ENCODE measurements at regions not wholly inside any gene's neighbourhood (a gene's known extent, or its start where the extent isn't known, plus 50 kb on each side); places are given as distances from the start of the nearest gene placed in this dataset.

DNA sequence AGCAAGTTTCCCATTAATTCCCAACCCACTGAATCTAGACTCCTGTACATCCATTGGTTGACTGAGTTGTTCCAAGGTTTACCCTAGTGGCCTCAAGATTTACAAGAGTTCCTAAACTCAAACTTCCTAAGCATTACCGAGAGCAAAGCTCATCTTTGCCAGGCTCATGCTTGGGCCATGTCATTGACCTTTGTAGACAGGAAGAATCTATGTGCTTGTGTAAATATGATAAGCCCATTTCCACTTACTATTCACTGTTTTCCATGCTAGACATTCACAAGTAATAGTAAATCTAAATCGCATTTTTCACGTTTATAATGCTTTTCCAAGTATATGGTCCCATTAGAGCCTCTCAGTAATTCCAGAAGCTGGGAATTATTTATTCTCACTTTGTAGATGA lies 534.5 kb upstream of the CLINT1 start:
- DNase-seq: no peak

GRCh38 chr5:158392753-158393152 lies 533.8 kb upstream of the CLINT1 start:
- no peak for DNase-seq

DNA sequence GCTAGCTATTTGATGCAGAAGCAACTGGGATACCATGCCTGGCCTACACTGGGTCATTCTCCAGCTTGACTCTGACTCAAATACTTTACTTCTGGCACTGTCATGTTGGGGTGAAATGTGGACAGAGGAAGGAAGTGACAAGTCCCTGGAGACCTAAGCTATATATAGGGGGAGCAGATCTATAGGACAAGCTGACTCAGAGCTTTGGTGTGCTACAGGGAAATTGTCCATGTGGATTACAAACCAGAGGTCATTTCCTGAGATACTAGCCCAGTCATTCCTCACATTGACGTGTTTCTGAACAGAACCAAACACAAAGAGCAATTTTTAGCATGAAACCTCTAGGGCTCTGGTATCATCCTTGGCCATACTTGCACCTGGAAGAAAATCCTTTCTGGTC lies 531.6 kb upstream of the CLINT1 start:
- DNase-seq: no peak

DNA sequence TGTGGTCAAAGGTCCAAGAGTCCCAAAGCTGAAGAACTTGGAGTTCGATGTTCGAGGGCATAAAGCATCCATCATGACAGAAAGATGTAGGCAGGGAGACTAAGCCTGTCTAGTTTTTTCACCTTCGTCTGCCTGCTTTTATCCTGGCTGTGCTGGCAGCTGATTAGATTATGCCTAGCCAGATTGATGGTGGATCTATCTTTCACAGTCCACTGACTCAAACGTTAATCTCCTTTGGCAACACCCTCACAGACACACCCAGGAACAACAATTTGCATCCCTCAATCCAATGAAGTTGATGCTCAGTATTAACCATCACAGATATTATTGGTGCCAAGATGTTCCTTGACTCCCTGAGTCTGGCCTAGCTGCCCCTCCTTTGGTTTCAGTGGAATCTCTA lies 530.8 kb upstream of the CLINT1 start:
- DNase-seq: no peak

DNA sequence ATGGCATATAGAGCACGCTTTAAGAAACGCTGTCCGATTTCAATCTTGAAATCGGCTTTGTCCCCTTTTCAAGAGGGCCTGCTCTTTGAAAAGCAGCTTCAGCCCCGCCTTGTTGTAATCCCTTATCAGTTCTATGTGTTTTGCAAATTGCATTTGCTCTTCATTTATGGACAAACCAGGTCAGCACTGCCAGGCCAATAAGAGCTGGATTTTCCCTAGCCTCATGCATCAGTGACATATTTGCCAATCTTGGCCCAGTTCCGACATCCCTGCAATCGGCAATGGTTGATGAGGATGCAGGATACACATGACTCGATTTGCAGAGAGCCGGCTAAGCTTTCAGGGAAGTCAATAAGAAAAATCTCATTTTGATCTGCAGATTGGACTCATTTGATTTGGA lies 529.1 kb upstream of the CLINT1 start:
- no peak for DNase-seq

GRCh38 chr5:158387499-158387898 lies 528.6 kb upstream of the CLINT1 start:
- no peak for DNase-seq

GRCh38 chr5:158385982-158386381 lies 527.0 kb upstream of the CLINT1 start:
- no peak for DNase-seq

DNA sequence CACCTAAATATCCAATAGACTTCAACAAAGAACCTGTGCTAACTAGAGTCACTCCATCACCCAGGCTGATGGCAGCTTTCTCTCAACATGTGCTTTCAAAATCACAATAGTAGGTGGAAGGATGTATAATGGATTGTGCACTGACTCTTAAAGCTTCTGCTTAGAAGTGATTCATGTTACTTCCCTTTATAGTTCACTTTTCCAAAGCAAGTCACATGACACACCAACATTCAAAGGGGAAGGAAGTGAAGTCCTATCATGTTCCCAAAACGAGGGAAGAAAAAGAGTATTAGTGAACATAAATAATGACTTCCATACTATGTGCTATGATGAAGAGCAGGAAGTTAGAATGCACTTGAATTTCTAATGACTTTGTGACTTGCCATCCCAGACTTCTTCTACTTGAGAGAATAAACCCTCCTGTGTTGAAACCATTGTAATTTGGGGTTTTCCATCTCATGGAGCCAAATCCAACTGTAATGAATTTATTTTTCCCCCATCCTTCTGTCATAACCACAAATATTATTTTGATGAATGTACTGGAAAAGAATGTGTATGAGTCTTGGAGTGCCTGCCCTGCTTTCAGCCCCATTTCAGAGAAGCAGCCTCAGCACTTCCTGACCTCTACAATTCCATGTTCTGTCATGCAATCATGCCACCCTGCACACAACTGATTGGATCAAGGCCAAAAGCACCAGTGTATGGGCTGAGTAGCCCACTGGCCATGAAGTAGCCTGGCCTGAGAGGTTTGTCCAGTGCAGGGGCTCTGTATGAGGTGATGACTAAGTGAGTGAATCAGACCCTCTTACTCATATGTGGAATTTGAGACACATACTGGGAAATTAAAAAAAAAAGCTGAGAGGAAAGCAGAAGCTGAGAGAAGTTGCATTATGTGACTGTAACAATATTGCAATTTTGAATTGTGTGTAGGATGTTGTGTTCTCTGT lies 525.9 kb upstream of the CLINT1 start:
- DNase-seq: no peak

DNA sequence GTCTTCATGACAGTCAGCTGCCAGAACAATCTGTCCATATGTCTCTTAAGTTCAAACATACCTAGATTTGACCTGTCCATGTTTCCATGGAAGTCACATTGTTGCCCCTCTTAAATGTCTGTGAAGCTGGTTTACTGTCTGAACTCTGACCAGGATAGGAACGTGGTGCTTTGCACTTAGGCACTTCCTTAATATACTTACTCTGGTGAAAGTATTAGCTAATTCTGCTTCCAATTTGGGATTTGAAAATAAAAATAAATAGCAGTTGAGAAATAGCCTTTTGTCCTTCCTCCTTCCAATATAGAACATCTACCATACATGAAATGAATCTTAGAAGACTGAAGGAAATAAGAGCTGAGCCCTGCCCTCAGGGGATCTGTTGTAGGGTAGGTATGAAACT lies 524.5 kb upstream of the CLINT1 start:
- DNase-seq: no peak

DNA sequence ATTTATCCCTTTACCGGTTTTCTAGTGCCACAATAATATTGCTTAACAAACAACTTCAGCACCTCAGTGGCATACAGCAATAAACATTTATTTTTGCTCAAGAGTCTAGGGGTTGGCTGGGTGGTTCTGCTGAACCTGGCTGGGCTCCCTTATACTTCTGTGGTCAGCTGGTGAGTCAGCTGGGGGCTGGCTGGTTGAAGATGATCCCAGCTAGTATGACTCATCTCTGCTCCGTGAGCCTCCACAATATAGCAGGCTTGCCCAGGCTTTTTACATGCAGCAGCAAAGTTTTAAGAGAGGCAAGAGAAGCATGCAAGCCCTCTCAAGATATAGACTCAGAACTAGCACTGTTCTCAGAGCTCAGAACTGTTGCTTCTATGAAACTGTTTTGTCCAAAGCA lies 523.5 kb upstream of the CLINT1 start:
- DNase-seq: peak; percentile 65

- no peak for DNase-seq
Observed at GRCh38 chr5:158381614-158382160, 522.7 kb upstream of the CLINT1 start.

DNA sequence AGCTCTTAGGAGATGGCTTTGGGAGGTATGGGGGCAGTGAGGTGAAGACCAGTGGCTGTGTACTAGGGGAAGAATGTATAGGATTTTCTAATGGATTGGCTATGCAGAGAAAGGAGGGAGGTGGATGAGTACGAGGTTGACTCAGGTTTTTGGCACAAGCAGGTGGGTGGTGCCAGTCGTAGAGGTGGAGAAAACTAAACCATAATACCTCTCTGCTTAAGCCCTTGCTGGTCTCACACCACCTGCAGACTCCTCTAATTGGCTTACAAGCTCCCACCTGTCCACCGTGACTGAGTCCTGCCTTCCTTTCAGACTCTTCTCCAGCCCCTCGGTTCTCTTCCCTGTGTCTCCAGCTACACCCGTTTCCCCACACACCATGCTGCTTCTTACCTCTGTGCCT lies 521.7 kb upstream of the CLINT1 start:
- DNase-seq: no peak

DNA sequence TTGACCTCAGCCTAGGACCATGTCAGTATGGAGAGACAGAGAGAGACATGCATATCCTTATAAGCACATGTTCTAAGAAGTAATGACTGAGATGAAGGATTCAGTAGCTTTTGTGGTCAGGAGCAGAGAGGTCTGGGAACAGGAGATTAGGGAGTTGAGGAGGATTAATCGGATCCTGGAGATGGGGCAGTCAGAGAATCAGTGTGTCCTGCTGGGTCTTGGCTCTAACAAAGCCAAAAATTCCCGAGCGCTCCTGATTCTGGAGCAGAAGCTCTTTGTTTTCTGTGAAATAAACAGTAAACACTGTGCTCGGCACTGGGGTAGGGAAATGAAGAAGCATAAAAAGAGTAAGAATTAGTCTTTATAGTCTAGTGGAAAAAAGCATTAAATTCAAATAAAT lies 520.0 kb upstream of the CLINT1 start:
- no peak for DNase-seq

- DNase-seq: no peak
Observed at GRCh38 chr5:158376679-158377078, 517.7 kb upstream of the CLINT1 start.

GRCh38 chr5:158375531-158375930 lies 516.6 kb upstream of the CLINT1 start:
- no peak for DNase-seq

GRCh38 chr5:158373608-158374395 lies 514.9 kb upstream of the CLINT1 start:
- DNase-seq: no peak

GRCh38 chr5:158369241-158369640 lies 510.3 kb upstream of the CLINT1 start:
- DNase-seq: no peak

GRCh38 chr5:158368686-158369085 lies 509.7 kb upstream of the CLINT1 start:
- no peak for DNase-seq

DNA sequence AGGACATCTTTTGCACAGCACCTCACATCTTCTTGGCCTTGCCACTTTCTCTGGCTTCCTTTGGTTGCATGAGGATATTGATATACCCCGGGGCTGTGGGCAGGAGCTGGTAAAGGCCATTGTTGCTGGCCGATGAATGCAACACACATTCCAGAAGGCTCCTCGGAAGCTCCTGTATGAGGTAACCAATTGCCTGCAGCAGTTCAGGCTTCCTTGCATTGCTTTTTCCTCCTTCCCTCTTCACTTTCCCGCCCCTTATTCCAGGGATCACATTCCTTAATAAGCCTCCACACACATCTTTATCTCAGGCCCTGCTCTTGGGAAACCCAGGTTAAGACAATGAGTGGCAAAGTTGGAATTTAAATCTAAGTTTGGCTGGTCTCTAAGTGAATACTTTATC lies 505.4 kb upstream of the CLINT1 start:
- no peak for DNase-seq

DNA sequence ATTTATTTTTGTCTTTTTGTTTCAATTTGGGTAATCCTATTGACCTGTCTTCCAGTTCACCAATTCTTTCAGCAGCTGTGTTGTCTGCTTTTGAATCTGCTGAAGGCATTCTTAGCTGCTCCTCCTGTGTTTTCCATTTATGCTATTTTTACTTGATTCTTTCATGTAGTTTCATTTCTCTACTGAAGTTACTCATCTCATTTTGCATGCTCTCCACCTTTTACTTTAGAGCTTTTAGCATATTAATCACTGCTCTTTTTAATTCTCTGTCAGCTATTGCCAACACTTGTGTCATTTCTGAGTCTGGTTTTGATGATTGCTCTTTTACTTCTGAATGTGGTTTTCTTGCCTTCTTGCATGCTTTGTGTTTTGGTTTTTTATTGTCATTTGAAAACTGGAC lies 496.0 kb upstream of the CLINT1 start:
- no peak for DNase-seq

- DNase-seq: no peak
Observed at GRCh38 chr5:158351485-158352125, 492.7 kb upstream of the CLINT1 start.

- no peak for DNase-seq
Observed at GRCh38 chr5:158349987-158350386, 491.0 kb upstream of the CLINT1 start.

DNA sequence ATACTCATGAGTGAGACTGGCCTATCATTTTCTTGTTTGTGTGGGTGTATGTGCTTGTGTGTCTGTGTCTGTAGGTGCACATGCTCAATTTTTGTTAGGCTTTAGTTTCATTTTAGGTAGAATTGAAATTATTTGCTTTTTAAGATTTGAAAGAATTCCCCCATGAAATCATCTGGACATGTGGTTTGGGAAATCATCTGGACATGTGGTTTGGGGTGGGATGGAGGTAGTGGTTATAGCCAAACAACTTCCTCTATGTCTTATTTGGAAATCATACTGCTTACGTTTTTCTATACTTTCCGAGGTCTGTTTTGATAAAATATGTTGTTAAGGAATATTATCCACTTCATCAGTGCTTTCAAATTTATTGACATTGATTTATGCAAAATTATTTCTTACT lies 485.4 kb upstream of the CLINT1 start:
- no peak for DNase-seq

Measured in OCI-M1 (cell line).